ENCODE measurements at regions not wholly inside any gene's neighbourhood (a gene's known extent, or its start where the extent isn't known, plus 50 kb on each side); places are given as distances from the start of the nearest gene placed in this dataset.

- TF ChIP-seq CTCF (IDR thresholded peaks at IDR 0.05; ENCODE audit: extremely low read depth in 1 of 2, insufficient read depth in 1 of 2, low read depth in 1 of 2, low read length in 2 of 2) (no peak), MAX (IDR thresholded peaks at IDR 0.05; ENCODE audit: insufficient read depth, insufficient read length) (no peak), EZH2 (IDR thresholded peaks at IDR 0.05; ENCODE audit: borderline replicate concordance, low read depth, low read length, severe bottlenecking) (no peak), POLR2A (IDR thresholded peaks at IDR 0.05; ENCODE audit: low read depth, low read length) (no peak), POLR2AphosphoS5 (IDR thresholded peaks at IDR 0.05; ENCODE audit: insufficient read depth, low read depth, low read length) (no peak), GATA2 (IDR thresholded peaks at IDR 0.05; ENCODE audit: insufficient read depth, insufficient read length, low read depth, low read length) (no peak)
These were observed 85.3 kb upstream of the PARP11 start for GRCh38 chr12:3958534-3958933.

All from endothelial cell of umbilical vein (primary cell).